ENCODE measurements at regions not wholly inside any gene's neighbourhood (a gene's known extent, or its start where the extent isn't known, plus 50 kb on each side); places are given as distances from the start of the nearest gene placed in this dataset.

DNA sequence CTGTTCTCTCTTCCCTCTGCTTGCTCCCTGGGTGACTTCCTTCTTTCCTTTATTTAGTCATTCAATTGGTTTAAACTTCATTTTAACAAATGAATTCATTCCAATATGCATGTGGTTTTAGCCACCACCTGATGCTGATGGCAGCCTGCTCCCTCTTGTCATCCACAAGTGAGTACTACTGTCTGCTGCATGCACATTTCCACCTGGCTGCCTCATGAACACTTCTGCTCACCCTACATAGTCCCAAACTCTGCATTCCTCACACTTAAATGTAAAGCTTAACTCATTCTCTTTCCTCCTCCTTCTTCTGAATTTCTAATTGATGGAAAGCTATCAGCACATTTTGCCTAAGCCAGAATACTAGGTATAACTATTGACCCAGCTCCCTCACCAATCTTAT lies 184.7 kb upstream of the ZNF462 start:
- TF ChIP-seq, protein P1, sequence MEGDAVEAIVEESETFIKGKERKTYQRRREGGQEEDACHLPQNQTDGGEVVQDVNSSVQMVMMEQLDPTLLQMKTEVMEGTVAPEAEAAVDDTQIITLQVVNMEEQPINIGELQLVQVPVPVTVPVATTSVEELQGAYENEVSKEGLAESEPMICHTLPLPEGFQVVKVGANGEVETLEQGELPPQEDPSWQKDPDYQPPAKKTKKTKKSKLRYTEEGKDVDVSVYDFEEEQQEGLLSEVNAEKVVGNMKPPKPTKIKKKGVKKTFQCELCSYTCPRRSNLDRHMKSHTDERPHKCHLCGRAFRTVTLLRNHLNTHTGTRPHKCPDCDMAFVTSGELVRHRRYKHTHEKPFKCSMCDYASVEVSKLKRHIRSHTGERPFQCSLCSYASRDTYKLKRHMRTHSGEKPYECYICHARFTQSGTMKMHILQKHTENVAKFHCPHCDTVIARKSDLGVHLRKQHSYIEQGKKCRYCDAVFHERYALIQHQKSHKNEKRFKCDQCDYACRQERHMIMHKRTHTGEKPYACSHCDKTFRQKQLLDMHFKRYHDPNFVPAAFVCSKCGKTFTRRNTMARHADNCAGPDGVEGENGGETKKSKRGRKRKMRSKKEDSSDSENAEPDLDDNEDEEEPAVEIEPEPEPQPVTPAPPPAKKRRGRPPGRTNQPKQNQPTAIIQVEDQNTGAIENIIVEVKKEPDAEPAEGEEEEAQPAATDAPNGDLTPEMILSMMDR (IDR thresholded peaks at IDR 0.05): no peak
- TF ChIP-seq POLR2A (IDR thresholded peaks at IDR 0.05): no peak
